NT2/D1 (cell line): ENCODE measurements at regions not wholly inside any gene's neighbourhood (a gene's known extent, or its start where the extent isn't known, plus 50 kb on each side); places are given as distances from the start of the nearest gene placed in this dataset.

Experiments used
- DNase-seq: peaks from one replicate; pipeline ENCODE4 v3.0.0-alpha.2; 2011; ENCODE audit warnings: low read depth, low spot score
- H3K27me3 ChIP-seq: 2 replicates; pipeline ENCODE4 v1.6.0; 2011; ENCODE audit warnings: mild to moderate bottlenecking; ENCODE audit not compliant: insufficient read length, insufficient read depth
- H3K36me3 ChIP-seq: 2 replicates; pipeline ENCODE4 v1.6.1; 2011; ENCODE audit warnings: mild to moderate bottlenecking, low read length, mixed read lengths; ENCODE audit not compliant: insufficient read depth, insufficient read length
- H3K4me1 ChIP-seq: 2 replicates; pipeline ENCODE4 v1.5.1; 2011; ENCODE audit not compliant: insufficient read depth, insufficient read length
- H3K4me3 ChIP-seq: 2 replicates; pipeline ENCODE4 v1.5.1; 2011; ENCODE audit warnings: low read depth; ENCODE audit not compliant: insufficient read length
- H3K9ac ChIP-seq: 2 replicates; pipeline ENCODE4 v1.6.0; 2011; ENCODE audit warnings: low read depth; ENCODE audit not compliant: insufficient read length
- H3K9me3 ChIP-seq: 2 replicates; pipeline ENCODE4 v1.5.1; 2011; ENCODE audit warnings: mild to moderate bottlenecking, low read length; ENCODE audit not compliant: insufficient read depth
- SUZ12 ChIP-seq: IDR thresholded peaks from 2 replicates; pipeline ENCODE4 v1.6.1; 2011; ENCODE audit not compliant: insufficient read length, insufficient read depth; ENCODE audit errors: extremely low read depth
- YY1 ChIP-seq: IDR thresholded peaks from 2 replicates; pipeline ENCODE4 v1.6.1; 2011; ENCODE audit not compliant: insufficient read length, insufficient read depth
- ZNF274 ChIP-seq: IDR thresholded peaks from 2 replicates; pipeline ENCODE4 v1.6.1; 2011; ENCODE audit warnings: mild to moderate bottlenecking, low read depth, low read length

DNA sequence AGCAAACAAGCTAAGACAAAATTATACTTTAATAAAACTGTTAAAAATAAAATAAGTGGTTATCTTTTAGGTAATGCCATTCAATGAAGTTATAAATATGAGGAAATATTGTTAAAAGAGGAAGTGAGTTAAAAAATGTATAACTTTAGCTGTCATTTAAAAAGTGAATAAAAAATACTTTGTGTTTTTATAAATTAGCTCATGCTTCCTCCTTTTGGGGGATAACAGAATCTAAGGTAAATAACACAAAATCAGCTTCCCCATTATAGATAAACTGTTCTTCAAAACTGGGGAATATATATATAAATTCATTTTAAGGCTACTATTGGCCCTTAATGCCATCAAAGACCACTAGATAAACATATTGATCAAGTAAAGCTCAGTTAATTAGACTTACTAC lies 113.7 kb upstream of the AADACL2 start:
- Histone ChIP-seq H3K4me3 (no peak overlapping the region), H3K9ac (no peak overlapping the region), H3K36me3 (no peaks in the 10 kb centered on the region), H3K9me3 (no peaks in the 10 kb centered on the region), H3K27me3 (no peaks in the 10 kb centered on the region), H3K4me1 (no peaks in the 10 kb centered on the region)
- TF ChIP-seq ZNF274, result no peak
- DNase-seq, result no peak

DNA sequence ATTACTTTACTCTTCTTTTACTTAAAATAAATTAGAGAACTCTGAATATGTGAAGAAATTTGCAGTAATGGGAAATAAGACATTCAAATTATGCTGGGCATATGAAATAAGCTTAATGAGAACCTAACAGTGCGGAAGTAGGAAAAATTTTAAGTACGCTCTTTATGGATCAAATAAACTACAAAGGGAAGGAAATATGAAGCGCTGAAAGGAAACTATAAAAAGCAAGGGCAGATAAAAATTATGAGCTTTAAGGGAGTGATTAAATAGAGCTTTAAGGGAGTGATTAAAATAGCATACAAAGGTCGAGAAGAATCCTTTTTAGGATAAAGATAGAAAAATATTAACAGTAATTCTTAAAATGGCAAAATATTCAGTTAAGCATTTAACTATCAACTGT lies 118.3 kb upstream of the AADACL2 start:
- H3K4me1 ChIP-seq, result no peaks in the 10 kb centered on the region
- H3K36me3 ChIP-seq, result no peaks in the 10 kb centered on the region
- DNase-seq, result no peak
- H3K9me3 ChIP-seq, result no peaks in the 10 kb centered on the region
- H3K9ac ChIP-seq, result no peak overlapping the region
- no peak overlapping the region for H3K4me3 ChIP-seq
- H3K27me3 ChIP-seq, result no peaks in the 10 kb centered on the region
- TF ChIP-seq YY1 (no peak), ZNF274 (no peak), SUZ12 (no peak)

DNA sequence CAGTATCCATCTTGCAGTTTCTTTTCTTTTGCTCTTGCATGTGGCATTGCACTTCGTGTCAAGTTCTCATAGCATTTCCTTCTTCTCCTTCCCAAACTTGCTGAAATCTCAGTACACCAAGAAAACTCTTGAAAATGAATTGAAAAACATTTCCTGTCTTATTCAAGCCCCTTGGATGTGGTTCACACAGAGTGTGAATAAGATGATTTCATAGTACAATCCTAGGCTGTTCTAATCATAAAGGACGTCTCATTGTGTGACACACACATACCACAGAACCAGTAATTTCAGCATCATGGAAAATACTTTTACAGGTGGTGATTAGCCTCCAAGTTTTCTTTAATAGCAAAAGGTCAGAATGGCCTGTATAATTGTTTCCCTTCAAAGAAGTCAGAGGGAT lies 121.6 kb upstream of the AADACL2 start:
- no peak for DNase-seq
- H3K4me1 ChIP-seq, result no peaks in the 10 kb centered on the region
- no peaks in the 10 kb centered on the region for H3K36me3 ChIP-seq
- no peaks in the 10 kb centered on the region for H3K27me3 ChIP-seq
- H3K4me3 ChIP-seq, result no peak overlapping the region
- TF ChIP-seq ZNF274 (no peak), YY1 (no peak), SUZ12 (no peak)
- no peak overlapping the region for H3K9ac ChIP-seq
- H3K9me3 ChIP-seq, result no peaks in the 10 kb centered on the region

DNA sequence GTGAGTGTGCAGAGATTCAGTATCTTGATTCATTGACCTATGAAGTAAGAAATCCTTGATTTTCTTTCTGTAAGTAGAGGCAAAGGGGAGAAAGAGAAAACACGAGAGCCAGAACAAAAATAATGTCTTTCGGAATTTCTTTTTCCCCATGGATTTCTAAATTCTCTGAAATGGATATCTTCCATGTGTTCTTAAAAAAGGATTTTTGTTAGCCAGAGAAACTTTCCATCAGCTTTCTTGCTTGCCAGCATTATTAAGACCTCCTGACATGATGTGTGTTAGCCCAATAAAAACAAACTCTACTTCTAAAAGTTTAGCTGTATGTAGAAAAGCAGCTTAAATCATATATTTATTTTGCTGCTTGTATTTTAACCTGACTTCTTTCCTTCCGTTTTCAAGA lies 122.3 kb upstream of the AADACL2 start:
- no peaks in the 10 kb centered on the region for H3K4me1 ChIP-seq
- no peak overlapping the region for H3K9ac ChIP-seq
- DNase-seq, result no peak
- no peaks in the 10 kb centered on the region for H3K36me3 ChIP-seq
- H3K9me3 ChIP-seq, result no peaks in the 10 kb centered on the region
- no peak overlapping the region for H3K4me3 ChIP-seq
- TF ChIP-seq ZNF274 (no peak), YY1 (no peak), SUZ12 (no peak)
- no peaks in the 10 kb centered on the region for H3K27me3 ChIP-seq

DNA sequence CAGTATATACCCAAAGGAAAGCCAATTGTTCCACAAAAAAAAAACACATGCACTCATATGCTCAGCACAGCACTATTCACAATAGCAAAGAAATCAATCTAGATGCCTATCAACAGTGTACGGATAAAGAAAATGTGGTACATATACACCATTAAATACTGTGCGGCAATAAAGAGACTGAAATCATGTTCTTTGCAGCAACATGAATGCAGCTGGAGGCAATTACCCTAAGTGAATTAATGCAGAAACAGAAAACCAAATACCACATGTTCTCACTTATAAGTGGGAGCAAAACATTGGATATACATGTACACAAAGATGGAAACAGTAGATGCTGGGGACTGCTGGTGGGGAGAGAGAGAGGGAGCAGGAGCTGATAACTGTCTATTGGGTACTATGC lies 124.2 kb upstream of the AADACL2 start:
- Histone ChIP-seq H3K27me3 (no peaks in the 10 kb centered on the region), H3K9ac (no peak overlapping the region), H3K4me1 (no peaks in the 10 kb centered on the region), H3K9me3 (no peaks in the 10 kb centered on the region), H3K36me3 (no peaks in the 10 kb centered on the region), H3K4me3 (no peak overlapping the region)
- TF ChIP-seq ZNF274 (no peak), YY1 (no peak), SUZ12 (no peak)
- no peak for DNase-seq

DNA sequence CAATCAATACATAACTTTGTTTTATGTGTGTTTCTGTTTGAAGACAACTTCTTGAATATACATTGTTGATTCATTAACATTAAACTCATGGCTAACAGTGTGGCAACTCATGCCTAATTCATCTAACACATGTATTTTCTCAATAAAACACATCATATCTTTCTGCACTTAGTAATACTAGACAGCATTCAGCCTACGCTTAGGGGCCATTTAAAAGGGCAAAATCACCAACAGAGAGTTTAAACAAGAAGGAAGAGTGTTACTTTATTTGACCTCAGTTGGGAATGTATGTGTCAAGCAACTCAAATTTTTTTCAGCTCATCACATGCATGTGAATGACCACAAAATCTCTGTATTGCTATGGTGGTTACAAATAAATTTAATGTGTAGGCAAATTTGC lies 128.8 kb upstream of the AADACL2 start:
- no peaks in the 10 kb centered on the region for H3K9me3 ChIP-seq
- no peaks in the 10 kb centered on the region for H3K36me3 ChIP-seq
- no peak overlapping the region for H3K9ac ChIP-seq
- TF ChIP-seq YY1 (no peak), SUZ12 (no peak), ZNF274 (no peak)
- no peak for DNase-seq
- H3K27me3 ChIP-seq, result no peaks in the 10 kb centered on the region
- H3K4me1 ChIP-seq, result no peaks in the 10 kb centered on the region
- H3K4me3 ChIP-seq, result no peak overlapping the region

DNA sequence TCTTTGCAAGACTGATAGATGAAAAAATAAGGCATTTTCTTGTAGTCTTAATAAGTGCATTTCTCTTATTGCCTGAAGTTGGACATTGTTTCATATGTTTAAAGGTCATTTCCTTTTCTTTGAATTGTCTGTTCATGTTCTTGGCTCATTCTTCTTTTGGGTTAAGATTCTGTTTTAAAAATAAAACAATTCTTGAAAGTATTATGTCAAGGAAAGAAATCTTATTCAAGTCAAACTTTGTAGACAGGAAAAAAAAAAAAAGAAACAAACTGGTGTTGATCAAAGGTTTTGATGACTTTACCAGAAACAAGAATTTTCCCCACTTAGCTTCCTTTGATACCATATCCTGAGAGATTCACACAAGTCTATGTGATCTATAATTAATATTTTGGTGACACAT lies 132.9 kb upstream of the AADACL2 start:
- H3K9ac ChIP-seq, result no peak overlapping the region
- TF ChIP-seq YY1 (no peak), SUZ12 (no peak), ZNF274 (no peak)
- H3K4me1 ChIP-seq, result no peaks in the 10 kb centered on the region
- no peaks in the 10 kb centered on the region for H3K9me3 ChIP-seq
- no peak for DNase-seq
- no peak overlapping the region for H3K4me3 ChIP-seq
- H3K27me3 ChIP-seq, result no peaks in the 10 kb centered on the region
- no peaks in the 10 kb centered on the region for H3K36me3 ChIP-seq

DNA sequence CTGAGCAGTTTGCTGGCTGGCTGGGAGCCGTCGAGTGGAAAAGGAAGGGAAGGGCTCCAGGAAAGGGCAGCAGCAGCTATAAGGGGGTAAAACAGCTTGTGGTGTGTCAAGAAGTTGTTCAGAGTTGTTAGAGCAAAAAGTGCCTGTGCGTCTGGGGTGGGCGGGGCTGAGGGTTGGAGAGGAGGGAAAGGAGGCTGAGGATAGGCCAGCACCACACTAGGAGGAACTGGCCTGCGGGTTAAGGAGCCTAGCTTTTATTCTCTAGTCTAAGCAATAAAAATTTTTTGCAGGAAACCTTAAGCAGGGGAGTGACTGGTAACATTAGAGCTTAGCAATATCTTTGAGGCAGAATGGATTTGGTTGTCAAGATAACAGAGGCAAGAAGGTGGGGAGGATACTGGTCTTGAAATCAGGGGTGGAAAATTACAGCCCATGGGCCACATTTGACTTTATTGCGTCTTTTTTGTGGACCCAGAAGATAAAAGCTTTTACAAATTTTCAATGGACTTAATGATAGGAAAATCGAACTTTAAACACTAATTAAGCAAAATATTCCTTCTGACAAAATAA lies 134.5 kb upstream of the AADACL2 start:
- Histone ChIP-seq H3K9me3 (no peaks in the 10 kb centered on the region), H3K36me3 (no peaks in the 10 kb centered on the region), H3K4me3 (no peak overlapping the region), H3K4me1 (no peaks in the 10 kb centered on the region), H3K27me3 (no peaks in the 10 kb centered on the region), H3K9ac (no peak overlapping the region)
- DNase-seq, result no peak
- TF ChIP-seq SUZ12, result no peak
- TF ChIP-seq YY1, result no peak
- TF ChIP-seq ZNF274, result no peak
